IMR-90 (cell line): ENCODE measurements at regions not wholly inside any gene's neighbourhood (a gene's known extent, or its start where the extent isn't known, plus 50 kb on each side); places are given as distances from the start of the nearest gene placed in this dataset.

Experiments used
- ATAC-seq: fragments of 200-7000 bp; cut with Tn5 transposase; 2 replicates; pipeline ENCODE4 v1.9.1; 2020; ENCODE audit warnings: low read depth, mild to moderate bottlenecking, moderate library complexity
- BruUV-seq: library from RNA; stranded (reverse); fragments of 400-500 nt; replicated peaks from 2 replicates; lab custom pipeline; 2021; lab: Mats Ljungman, UMichigan
- CTCF ChIA-PET: fragments of 300-600 bp; formaldehyde crosslinking; extraction: SDS; loops from one replicate; lab custom pipeline; 2021; ENCODE audit warnings: antibody characterized with exemption; lab: Yijun Ruan, JAX
- POLR2A ChIA-PET: fragments of 300-600 bp; sonication (Branson Sonifier 250); formaldehyde crosslinking; loops from one replicate; lab custom pipeline; 2022; ENCODE audit warnings: antibody characterized with exemption; ENCODE audit not compliant: unreplicated experiment; lab: Charles Lee
- DNase-seq: peaks from one replicate; pipeline ENCODE4 v3.0.0; 2013
- H2AFZ ChIP-seq: replicated peaks from 2 replicates; pipeline ENCODE3; 2013; ENCODE audit warnings: low read length, mild to moderate bottlenecking; ENCODE audit not compliant: poor library complexity
- H2AK5ac ChIP-seq: 2 replicates; pipeline ENCODE4 v1.6.1; 2013; ENCODE audit warnings: low read depth, low read length, inconsistent platforms
- H2AK9ac ChIP-seq: replicated peaks from 2 replicates; pipeline ENCODE3; 2013; ENCODE audit warnings: mild to moderate bottlenecking, low read depth, low read length, moderate library complexity; ENCODE audit not compliant: poor library complexity
- H2BK120ac ChIP-seq: 2 replicates; pipeline ENCODE4 v1.6.1; 2013; ENCODE audit warnings: low read depth, low read length, inconsistent platforms
- H2BK15ac ChIP-seq: 3 replicates; pipeline ENCODE4 v1.6.1; 2013; ENCODE audit warnings: low read depth, low read length, inconsistent platforms
- H2BK20ac ChIP-seq: 2 replicates; pipeline ENCODE4 v1.6.1; 2013; ENCODE audit warnings: low read depth, mild to moderate bottlenecking, inconsistent platforms, low read length, moderate library complexity
- H2BK5ac ChIP-seq: 2 replicates; pipeline ENCODE4 v1.6.1; 2013; ENCODE audit warnings: mild to moderate bottlenecking, low read depth, low read length, inconsistent platforms; ENCODE audit not compliant: poor library complexity, severe bottlenecking
- H3K14ac ChIP-seq: replicated peaks from 2 replicates; pipeline ENCODE4 v1.6.1; 2013; ENCODE audit warnings: low read depth, low read length, inconsistent platforms
- H3K18ac ChIP-seq: 2 replicates; pipeline ENCODE4 v1.6.1; 2013; ENCODE audit warnings: low read depth, low read length, control low read depth
- H3K23ac ChIP-seq: 2 replicates; pipeline ENCODE4 v1.6.1; 2013; ENCODE audit warnings: low read depth, low read length, inconsistent platforms
- H3K27ac ChIP-seq: 2 replicates; pipeline ENCODE4 v1.5.1; 2013; ENCODE audit warnings: mild to moderate bottlenecking, control low read depth, low read length; ENCODE audit not compliant: insufficient read depth
- H3K27me3 ChIP-seq: 2 replicates; pipeline ENCODE4 v1.6.1; 2013; ENCODE audit warnings: low read length; ENCODE audit not compliant: control insufficient read depth, insufficient read depth
- H3K36me3 ChIP-seq: 2 replicates; pipeline ENCODE4 v1.6.1; 2013; ENCODE audit warnings: low read length, mixed read lengths; ENCODE audit not compliant: control insufficient read depth, insufficient read depth
- H3K4ac ChIP-seq: 2 replicates; pipeline ENCODE4 v1.6.1; 2013; ENCODE audit warnings: low read depth, low read length, inconsistent platforms
- H3K4me1 ChIP-seq: 2 replicates; pipeline ENCODE4 v1.6.1; 2013; ENCODE audit warnings: low read length, mixed read lengths; ENCODE audit not compliant: control insufficient read depth, insufficient read depth
- H3K4me2 ChIP-seq: 2 replicates; pipeline ENCODE4 v1.6.1; 2013; ENCODE audit warnings: low read depth, mild to moderate bottlenecking, control low read depth, low read length, moderate library complexity
- H3K4me3 ChIP-seq: 2 replicates; pipeline ENCODE4 v1.5.1; 2013; ENCODE audit warnings: low read depth, mild to moderate bottlenecking, control low read depth, low read length, moderate library complexity; ENCODE audit not compliant: insufficient read depth
- H3K56ac ChIP-seq: 2 replicates; pipeline ENCODE4 v1.6.1; 2013; ENCODE audit warnings: low read length, inconsistent platforms; ENCODE audit not compliant: insufficient read depth; ENCODE audit errors: extremely low read depth
- H3K79me1 ChIP-seq, 2 experiments: 2 replicates each; pipeline ENCODE4 v1.6.1; 2013; ENCODE audit warnings: low read length in 2 of 2, inconsistent platforms in 1 of 2, low read depth in 1 of 2
- H3K9ac ChIP-seq: 2 replicates; pipeline ENCODE4 v1.6.1; 2013; ENCODE audit warnings: low read depth, low read length, control low read depth
- H3K9me1 ChIP-seq: 2 replicates; pipeline ENCODE4 v1.6.1; 2013; ENCODE audit warnings: low read length, inconsistent platforms; ENCODE audit not compliant: insufficient read depth
- H3K9me3 ChIP-seq: 2 replicates; pipeline ENCODE4 v1.6.1; 2013; ENCODE audit warnings: low read length; ENCODE audit not compliant: control insufficient read depth, insufficient read depth
- H4K20me1 ChIP-seq: 2 replicates; pipeline ENCODE4 v1.6.1; 2013; ENCODE audit warnings: low read length, inconsistent platforms; ENCODE audit not compliant: insufficient read depth
- H4K5ac ChIP-seq: 2 replicates; pipeline ENCODE4 v1.6.1; 2013; ENCODE audit warnings: mild to moderate bottlenecking, low read depth, low read length, control low read depth
- H4K8ac ChIP-seq, 2 experiments: 2 replicates each; pipeline ENCODE4 v1.6.1; 2013; ENCODE audit warnings: low read depth in 2 of 2, low read length in 2 of 2, control low read depth in 1 of 2, inconsistent platforms in 1 of 2
- H4K91ac ChIP-seq: 2 replicates; pipeline ENCODE4 v1.6.1; 2013; ENCODE audit warnings: low read depth, low read length, inconsistent platforms; ENCODE audit not compliant: insufficient read depth
- CEBPB ChIP-seq: IDR thresholded peaks from 2 replicates; pipeline ENCODE4 v1.6.1; 2012; ENCODE audit warnings: low read depth, low read length, improper control_type of control experiment
- CHD1 ChIP-seq: IDR thresholded peaks from 2 replicates; pipeline ENCODE4 v1.6.1; 2012; ENCODE audit warnings: low read depth, low read length, improper control_type of control experiment
- FOS ChIP-seq: fragments of 150-350 bp; IDR thresholded peaks from 2 replicates; pipeline ENCODE4 v1.6.1; 2016; ENCODE audit warnings: low read depth, low read length
- MAZ ChIP-seq: IDR thresholded peaks from 2 replicates; pipeline ENCODE4 v1.6.1; 2012; ENCODE audit warnings: low read depth, mild to moderate bottlenecking, low read length, improper control_type of control experiment, moderate library complexity, borderline replicate concordance
- POLR2A ChIP-seq: IDR thresholded peaks from 2 replicates; pipeline ENCODE4 v1.6.1; 2012; ENCODE audit warnings: mild to moderate bottlenecking, low read depth, low read length
- RAD21 ChIP-seq: IDR thresholded peaks from 2 replicates; pipeline ENCODE4 v1.6.1; 2012; ENCODE audit warnings: low read length, improper control_type of control experiment
- RCOR1 ChIP-seq: IDR thresholded peaks from 2 replicates; pipeline ENCODE4 v1.6.1; 2012; ENCODE audit warnings: mild to moderate bottlenecking, low read length, improper control_type of control experiment; ENCODE audit not compliant: insufficient replicate concordance
- USF2 ChIP-seq: fragments of 150-350 bp; IDR thresholded peaks from 2 replicates; pipeline ENCODE4 v1.6.1; 2017; ENCODE audit warnings: mild to moderate bottlenecking, antibody characterized with exemption, low read length, low read depth
- WGBS, 2 experiments: methylation state at CpG; one replicate each; pipeline versions ENCODE4 v1.1.5 to v1.1.7; 2013; ENCODE audit warnings: missing lambda C conversion rate in 2 of 2; ENCODE audit not compliant: insufficient read length in 1 of 2; ENCODE audit errors: extremely low coverage in 2 of 2; 5-methylcytosine and 5-hydroxymethylcytosine counted together
- dilution Hi-C: fragments of 300-500 bp; cut with HindIII; formaldehyde crosslinking; loops from one replicate; pipeline ENCODE4 v1.14.3; 2018; ENCODE audit warnings: low sequenced_read_pairs; ENCODE audit not compliant: unreplicated experiment
- in situ Hi-C: fragments of 300-500 bp; cut with MboI; formaldehyde crosslinking; loops from 3 replicates; pipeline ENCODE4 v1.14.3; 2019; ENCODE audit warnings: low sequenced_read_pairs, inconsistent platforms, mixed read lengths
- intact Hi-C: fragments of 100-400 bp; cut with micrococcal nuclease; formaldehyde crosslinking; loops from 2 replicates; pipeline ENCODE4 v1.10.0; 2022
- TF ChIP-seq, protein P1 (sequence below): fragments of 150-350 bp; IDR thresholded peaks from 2 replicates; pipeline ENCODE4 v1.6.1; 2016; ENCODE audit warnings: low read depth, mild to moderate bottlenecking, low read length, moderate library complexity, borderline replicate concordance

GRCh38 chr10:65765006-65765541, 1160.8 kb upstream of the LRRTM3 start:
- Histone ChIP-seq H2AFZ (no peak overlapping the region), H4K8ac (no peak overlapping the region), H2BK120ac (no peak overlapping the region), H2BK15ac (no peak overlapping the region), H3K36me3 (no peaks in the 10 kb centered on the region), H4K91ac (no peak overlapping the region), H4K20me1 (no peaks in the 10 kb centered on the region), H3K4ac (no peak overlapping the region), H3K4me2 (no peak overlapping the region), H3K9me3 (0 out of 2 replicates have a peak, but pooled peaks cover 6% of the 10 kb centered on the region), H3K23ac (no peak overlapping the region), H3K18ac (no peak overlapping the region), H4K5ac (no peak overlapping the region), H3K9me1 (no peaks in the 10 kb centered on the region), H3K27me3 (no peaks in the 10 kb centered on the region), H3K4me3 (no peak overlapping the region), H2BK20ac (no peak overlapping the region), H3K4me1 (no peaks in the 10 kb centered on the region), H3K27ac (no peak overlapping the region), H2AK5ac (no peak overlapping the region), H3K79me1 (no peaks in the 10 kb centered on the region), H2BK5ac (no peak overlapping the region), H3K56ac (no peak overlapping the region), H2AK9ac (no peak overlapping the region), H3K9ac (no peak overlapping the region), H3K14ac (no peak overlapping the region)
- BruUV-seq = no TSS peak
- ATAC-seq (no peak), DNase-seq (no peak)
- ChIA-PET POLR2A (no interaction called here), CTCF (no interaction called here)
- intact Hi-C loops (no loop called here), dilution Hi-C loops (no loop called here), in situ Hi-C loops (no loop called here)
- TF ChIP-seq FOS (no peak), CEBPB (no peak), MAZ (no peak), RCOR1 (no peak), USF2 (no peak), CHD1 (no peak), POLR2A (no peak), RAD21 (no peak)
- TF ChIP-seq, protein P1, sequence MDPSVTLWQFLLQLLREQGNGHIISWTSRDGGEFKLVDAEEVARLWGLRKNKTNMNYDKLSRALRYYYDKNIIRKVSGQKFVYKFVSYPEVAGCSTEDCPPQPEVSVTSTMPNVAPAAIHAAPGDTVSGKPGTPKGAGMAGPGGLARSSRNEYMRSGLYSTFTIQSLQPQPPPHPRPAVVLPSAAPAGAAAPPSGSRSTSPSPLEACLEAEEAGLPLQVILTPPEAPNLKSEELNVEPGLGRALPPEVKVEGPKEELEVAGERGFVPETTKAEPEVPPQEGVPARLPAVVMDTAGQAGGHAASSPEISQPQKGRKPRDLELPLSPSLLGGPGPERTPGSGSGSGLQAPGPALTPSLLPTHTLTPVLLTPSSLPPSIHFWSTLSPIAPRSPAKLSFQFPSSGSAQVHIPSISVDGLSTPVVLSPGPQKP = no peak
- no CpG with 5 or more reads among the region's 1 CpG for WGBS, 2 experiments
